ENCODE measurements at regions not wholly inside any gene's neighbourhood (a gene's known extent, or its start where the extent isn't known, plus 50 kb on each side); places are given as distances from the start of the nearest gene placed in this dataset.

DNA sequence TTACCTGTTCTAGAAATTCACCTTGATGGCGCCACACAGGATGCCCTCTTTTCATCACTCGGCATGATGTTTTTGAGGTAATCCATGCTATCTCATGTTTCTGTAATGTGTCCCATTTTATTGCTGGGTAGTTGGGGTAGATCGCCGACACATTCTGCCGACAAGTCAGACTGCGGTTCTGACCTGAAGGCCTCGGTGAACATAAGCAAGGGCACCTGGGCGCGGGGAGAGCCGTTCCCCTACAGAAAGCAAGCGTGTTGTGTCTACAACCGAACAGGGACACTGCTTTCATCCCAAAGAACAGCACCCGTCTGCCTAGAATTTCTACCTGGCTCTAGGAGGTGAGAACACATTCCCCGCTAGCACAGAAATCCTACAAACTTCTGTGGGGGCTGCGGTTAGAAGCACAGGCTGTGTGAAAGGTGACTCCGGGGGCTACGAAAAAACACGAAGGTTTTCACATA lies 149.2 kb downstream of the PPIAL4G start:
- no peak for TF ChIP-seq RFX5 (IDR thresholded peaks at IDR 0.05; ENCODE audit: low read depth, low read length)
- no peak for TF ChIP-seq EP300 (IDR thresholded peaks at IDR 0.05; ENCODE audit: borderline replicate concordance in 1 of 2, control insufficient read depth in 1 of 2, low read depth in 2 of 2, low read length in 2 of 2)
- TF ChIP-seq, protein P1, sequence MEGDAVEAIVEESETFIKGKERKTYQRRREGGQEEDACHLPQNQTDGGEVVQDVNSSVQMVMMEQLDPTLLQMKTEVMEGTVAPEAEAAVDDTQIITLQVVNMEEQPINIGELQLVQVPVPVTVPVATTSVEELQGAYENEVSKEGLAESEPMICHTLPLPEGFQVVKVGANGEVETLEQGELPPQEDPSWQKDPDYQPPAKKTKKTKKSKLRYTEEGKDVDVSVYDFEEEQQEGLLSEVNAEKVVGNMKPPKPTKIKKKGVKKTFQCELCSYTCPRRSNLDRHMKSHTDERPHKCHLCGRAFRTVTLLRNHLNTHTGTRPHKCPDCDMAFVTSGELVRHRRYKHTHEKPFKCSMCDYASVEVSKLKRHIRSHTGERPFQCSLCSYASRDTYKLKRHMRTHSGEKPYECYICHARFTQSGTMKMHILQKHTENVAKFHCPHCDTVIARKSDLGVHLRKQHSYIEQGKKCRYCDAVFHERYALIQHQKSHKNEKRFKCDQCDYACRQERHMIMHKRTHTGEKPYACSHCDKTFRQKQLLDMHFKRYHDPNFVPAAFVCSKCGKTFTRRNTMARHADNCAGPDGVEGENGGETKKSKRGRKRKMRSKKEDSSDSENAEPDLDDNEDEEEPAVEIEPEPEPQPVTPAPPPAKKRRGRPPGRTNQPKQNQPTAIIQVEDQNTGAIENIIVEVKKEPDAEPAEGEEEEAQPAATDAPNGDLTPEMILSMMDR (IDR thresholded peaks at IDR 0.05 in 2 of 3, conservative IDR thresholded peaks at IDR 0.05 in 1 of 3; ENCODE audit: control insufficient read depth in 2 of 3, extremely low read depth in 1 of 3, insufficient read depth in 1 of 3, low read depth in 3 of 3, low read length in 3 of 3): no peak
- TF ChIP-seq CREB1 (IDR thresholded peaks at IDR 0.05; ENCODE audit: low read depth): no peak
- TF ChIP-seq, protein P2, sequence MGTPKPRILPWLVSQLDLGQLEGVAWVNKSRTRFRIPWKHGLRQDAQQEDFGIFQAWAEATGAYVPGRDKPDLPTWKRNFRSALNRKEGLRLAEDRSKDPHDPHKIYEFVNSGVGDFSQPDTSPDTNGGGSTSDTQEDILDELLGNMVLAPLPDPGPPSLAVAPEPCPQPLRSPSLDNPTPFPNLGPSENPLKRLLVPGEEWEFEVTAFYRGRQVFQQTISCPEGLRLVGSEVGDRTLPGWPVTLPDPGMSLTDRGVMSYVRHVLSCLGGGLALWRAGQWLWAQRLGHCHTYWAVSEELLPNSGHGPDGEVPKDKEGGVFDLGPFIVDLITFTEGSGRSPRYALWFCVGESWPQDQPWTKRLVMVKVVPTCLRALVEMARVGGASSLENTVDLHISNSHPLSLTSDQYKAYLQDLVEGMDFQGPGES (IDR thresholded peaks at IDR 0.05): no peak
- TF ChIP-seq POLR2A (IDR thresholded peaks at IDR 0.05; ENCODE audit: low read depth, low read length): no peak
- no peak for TF ChIP-seq CEBPB (IDR thresholded peaks at IDR 0.05; ENCODE audit: borderline replicate concordance in 1 of 2, low read depth in 2 of 2, low read length in 2 of 2)
- TF ChIP-seq EZH2 (IDR thresholded peaks at IDR 0.05; ENCODE audit: borderline replicate concordance, control insufficient read depth, low read depth, low read length): no peak
- no peak for TF ChIP-seq NFIC (IDR thresholded peaks at IDR 0.05; ENCODE audit: low read depth, low read length)
